SHP77 (cell line): ENCODE measurements at regions not wholly inside any gene's neighbourhood (a gene's known extent, or its start where the extent isn't known, plus 50 kb on each side); places are given as distances from the start of the nearest gene placed in this dataset.

Experiments
- DNase-seq, 2 experiments: peaks; one replicate each; lab custom pipeline; 2025; lab: John Stamatoyannopoulos, UW

GRCh38 chr12:19953734-19954133, 414.6 kb upstream of the PDE3A start:
- no peak for DNase-seq

- no peak for DNase-seq
These were observed 414.2 kb upstream of the PDE3A start for GRCh38 chr12:19954163-19954562.

- no peak for DNase-seq
These were observed 410.8 kb upstream of the PDE3A start for GRCh38 chr12:19957308-19958125.

GRCh38 chr12:19958389-19958788, 409.9 kb upstream of the PDE3A start:
- DNase-seq, result no peak

- no peak for DNase-seq
These were observed 409.0 kb upstream of the PDE3A start for GRCh38 chr12:19959353-19959752.

GRCh38 chr12:19960527-19960926, 407.8 kb upstream of the PDE3A start:
- no peak for DNase-seq

GRCh38 chr12:19962192-19962591, 406.1 kb upstream of the PDE3A start:
- no peak for DNase-seq

- no peak for DNase-seq
These were observed 404.4 kb upstream of the PDE3A start for GRCh38 chr12:19963972-19964371.

- no peak for DNase-seq
These were observed 403.8 kb upstream of the PDE3A start for GRCh38 chr12:19964549-19964948.

GRCh38 chr12:19965196-19966038, 402.9 kb upstream of the PDE3A start:
- no peak for DNase-seq

GRCh38 chr12:19967001-19967400, 401.3 kb upstream of the PDE3A start:
- DNase-seq, result peak in 1 of 2 experiments; percentile 17

- DNase-seq, result peak; percentile 18 to 42
These were observed 400.9 kb upstream of the PDE3A start for GRCh38 chr12:19967431-19967830.

GRCh38 chr12:19970116-19970515, 398.2 kb upstream of the PDE3A start:
- DNase-seq, result no peak

GRCh38 chr12:19970821-19971220, 397.5 kb upstream of the PDE3A start:
- no peak for DNase-seq

GRCh38 chr12:19971361-19972280, 396.7 kb upstream of the PDE3A start:
- DNase-seq, result peak in 1 of 2 experiments; percentile 28

GRCh38 chr12:19972325-19973288, 395.7 kb upstream of the PDE3A start:
- no peak for DNase-seq

GRCh38 chr12:19978193-19978592, 390.1 kb upstream of the PDE3A start:
- DNase-seq, result no peak

- no peak for DNase-seq
These were observed 388.8 kb upstream of the PDE3A start for GRCh38 chr12:19979584-19979983.

GRCh38 chr12:19981944-19982343, 386.4 kb upstream of the PDE3A start:
- no peak for DNase-seq

- no peak for DNase-seq
These were observed 380.3 kb upstream of the PDE3A start for GRCh38 chr12:19988001-19988400.

- DNase-seq, result no peak
These were observed 379.9 kb upstream of the PDE3A start for GRCh38 chr12:19988459-19988873.
